Stimulated activated CD4-positive, alpha-beta T cell treated with anti-CD3 and anti-CD28 coated beads, TNF-alpha, amount 100 ng/mL, for 24 hours (primary cell): ENCODE measurements at regions not wholly inside any gene's neighbourhood (a gene's known extent, or its start where the extent isn't known, plus 50 kb on each side); places are given as distances from the start of the nearest gene placed in this dataset.

ENCODE experiments used
- DNase-seq, 3 experiments: peaks; one replicate each; pipeline ENCODE4 v3.0.0-alpha.2; 2020; ENCODE audit warnings: low read depth in 3 of 3

GRCh38 chr17:79501910-79502309 lies 108.9 kb downstream of the RBFOX3 start:
- DNase-seq: no peak

GRCh38 chr17:79500745-79501618 lies 109.9 kb downstream of the RBFOX3 start:
- no peak for DNase-seq

- DNase-seq: no peak
Measured at GRCh38 chr17:79498854-79499253, 112.0 kb downstream of the RBFOX3 start.

GRCh38 chr17:79497777-79498348 lies 113.0 kb downstream of the RBFOX3 start:
- DNase-seq: no peak

- no peak for DNase-seq
Measured at GRCh38 chr17:79496422-79497005, 114.3 kb downstream of the RBFOX3 start.

- DNase-seq: no peak
Measured at GRCh38 chr17:79495665-79496064, 115.2 kb downstream of the RBFOX3 start.

- DNase-seq: no peak
Measured at GRCh38 chr17:79491006-79491405, 119.8 kb downstream of the RBFOX3 start.

- no peak for DNase-seq
Measured at GRCh38 chr17:79490530-79490929, 120.3 kb downstream of the RBFOX3 start.

GRCh38 chr17:79487149-79487548 lies 123.7 kb downstream of the RBFOX3 start:
- DNase-seq: no peak

- DNase-seq: no peak
Measured at GRCh38 chr17:79485991-79486390, 124.9 kb downstream of the RBFOX3 start.

GRCh38 chr17:79485419-79485985 lies 125.3 kb downstream of the RBFOX3 start:
- no peak for DNase-seq

GRCh38 chr17:79484600-79485418 lies 126.0 kb downstream of the RBFOX3 start:
- DNase-seq: no peak

GRCh38 chr17:79483842-79484241 lies 127.0 kb downstream of the RBFOX3 start:
- DNase-seq: no peak

GRCh38 chr17:79482727-79483521 lies 127.9 kb downstream of the RBFOX3 start:
- DNase-seq: no peak

GRCh38 chr17:79479876-79480275 lies 131.0 kb downstream of the RBFOX3 start:
- no peak for DNase-seq

GRCh38 chr17:79478841-79479240 lies 132.0 kb downstream of the RBFOX3 start:
- no peak for DNase-seq

GRCh38 chr17:79478051-79478461 lies 132.8 kb downstream of the RBFOX3 start:
- DNase-seq: no peak

GRCh38 chr17:79476074-79476652 lies 134.7 kb downstream of the RBFOX3 start:
- DNase-seq: no peak

- no peak for DNase-seq
Measured at GRCh38 chr17:79473876-79474440, 136.9 kb downstream of the RBFOX3 start.
